Thymus (tissue), 11 donors: ENCODE measurements at regions not wholly inside any gene's neighbourhood (a gene's known extent, or its start where the extent isn't known, plus 50 kb on each side); places are given as distances from the start of the nearest gene placed in this dataset.
A peak's percentile ranks its signal among the peaks of the same experiment; 100 is the strongest.

Source experiments
- DNase-seq, 9 donors: peaks; one replicate each; pipeline ENCODE4 v3.0.0-alpha.2; 2013; ENCODE audit warnings: low spot score in 9 of 9, low read depth in 6 of 9, missing footprints in 1 of 9
- H3K27ac ChIP-seq, 2 donors: one replicate each; pipeline ENCODE4 v1.5.1; 2013; ENCODE audit warnings: control low read depth in 1 of 2, low read depth in 1 of 2, low read length in 1 of 2, mild to moderate bottlenecking in 1 of 2, moderate library complexity in 1 of 2
- H3K27me3 ChIP-seq, 2 donors: one replicate each; pipeline ENCODE4 v1.5.1; 2013; ENCODE audit warnings: low read length in 1 of 2; ENCODE audit not compliant: control insufficient read depth in 2 of 2, insufficient read depth in 1 of 2
- H3K36me3 ChIP-seq, 2 donors: one replicate each; pipeline ENCODE4 v1.5.1; 2013; ENCODE audit warnings: low read length in 1 of 2, mild to moderate bottlenecking in 1 of 2, moderate library complexity in 1 of 2; ENCODE audit not compliant: control insufficient read depth in 2 of 2, insufficient read depth in 2 of 2
- H3K4me1 ChIP-seq, 2 donors: one replicate each; pipeline ENCODE4 v1.5.1; 2013; ENCODE audit warnings: low read length in 2 of 2; ENCODE audit not compliant: control insufficient read depth in 2 of 2, insufficient read depth in 2 of 2
- H3K4me3 ChIP-seq, 2 donors: one replicate each; pipeline ENCODE4 v1.5.1; 2013; ENCODE audit warnings: low read length in 2 of 2, control low read depth in 1 of 2, mild to moderate bottlenecking in 1 of 2
- H3K9me3 ChIP-seq, 2 donors: one replicate each; pipeline ENCODE4 v1.5.1; 2013; ENCODE audit warnings: low read length in 1 of 2, mild to moderate bottlenecking in 1 of 2; ENCODE audit not compliant: control insufficient read depth in 2 of 2, insufficient read depth in 1 of 2
- WGBS: extraction: QIAGEN DNeasy Blood & Tissue Kit; methylation state at CpG from one replicate; pipeline ENCODE4 v1.1.7; 2013; 5-methylcytosine and 5-hydroxymethylcytosine counted together
- donor health status: healthy.

GRCh38 chr7:25517906-25518305 is 289.6 kb upstream of the NPVF start:
- no peak for DNase-seq
- Histone ChIP-seq H3K4me1 (peaks cover 0 to 4% of the 10 kb centered on the region in 2 donors), H3K27ac (no peak overlapping the region), H3K36me3 (no peaks in the 10 kb centered on the region), H3K27me3 (no peaks in the 10 kb centered on the region), H3K4me3 (no peak overlapping the region), H3K9me3 (no peaks in the 10 kb centered on the region)
- 96% methylated on average over 2 of the region's 2 CpGs for WGBS

GRCh38 chr7:25520017-25520416 is 291.7 kb upstream of the NPVF start:
- Histone ChIP-seq H3K27me3 (no peaks in the 10 kb centered on the region), H3K4me1 (peaks cover 0 to 4% of the 10 kb centered on the region in 2 donors), H3K36me3 (no peaks in the 10 kb centered on the region), H3K4me3 (no peak overlapping the region), H3K27ac (no peak overlapping the region), H3K9me3 (no peaks in the 10 kb centered on the region)
- 81% methylated on average over 5 of the region's 5 CpGs for WGBS
- peak in 4 of 9 donors; percentile 3 to 51 (median 15) for DNase-seq

GRCh38 chr7:25520516-25520915 is 292.2 kb upstream of the NPVF start:
- 96% methylated on average over 6 of the region's 6 CpGs for WGBS
- no peaks in the 10 kb centered on the region for H3K27me3 ChIP-seq
- DNase-seq: no peak
- no peaks in the 10 kb centered on the region for H3K36me3 ChIP-seq
- H3K4me3 ChIP-seq: no peak overlapping the region
- H3K9me3 ChIP-seq: no peaks in the 10 kb centered on the region
- peaks cover 0 to 4% of the 10 kb centered on the region in 2 donors for H3K4me1 ChIP-seq
- no peak overlapping the region for H3K27ac ChIP-seq

- Histone ChIP-seq H3K4me3 (no peak overlapping the region), H3K9me3 (no peaks in the 10 kb centered on the region), H3K27ac (no peak overlapping the region), H3K4me1 (peaks cover 0 to 4% of the 10 kb centered on the region in 2 donors), H3K36me3 (no peaks in the 10 kb centered on the region), H3K27me3 (no peaks in the 10 kb centered on the region)
- DNase-seq: no peak
- 93% methylated on average over 6 of the region's 6 CpGs for WGBS
Measured at GRCh38 chr7:25521236-25521635, 292.9 kb upstream of the NPVF start.

- Histone ChIP-seq H3K4me3 (no peak overlapping the region), H3K27ac (no peak overlapping the region), H3K27me3 (no peaks in the 10 kb centered on the region), H3K4me1 (peaks cover 0 to 4% of the 10 kb centered on the region in 2 donors), H3K9me3 (no peaks in the 10 kb centered on the region), H3K36me3 (no peaks in the 10 kb centered on the region)
- DNase-seq: peak in 1 of 9 donors; percentile 25
Measured at GRCh38 chr7:25522727-25523126, 294.4 kb upstream of the NPVF start.

- Histone ChIP-seq H3K27ac (no peak overlapping the region), H3K4me1 (no peaks in the 10 kb centered on the region), H3K4me3 (no peak overlapping the region), H3K27me3 (no peaks in the 10 kb centered on the region), H3K36me3 (no peaks in the 10 kb centered on the region), H3K9me3 (no peaks in the 10 kb centered on the region)
- DNase-seq: no peak
- 93% methylated on average over 7 of the region's 7 CpGs for WGBS
Measured at GRCh38 chr7:25527665-25528170, 299.4 kb upstream of the NPVF start.

- Histone ChIP-seq H3K27ac (no peak overlapping the region), H3K4me3 (no peak overlapping the region), H3K27me3 (no peaks in the 10 kb centered on the region), H3K9me3 (no peaks in the 10 kb centered on the region), H3K36me3 (no peaks in the 10 kb centered on the region), H3K4me1 (no peaks in the 10 kb centered on the region)
- no peak for DNase-seq
- WGBS: 96% methylated on average over 15 of the region's 15 CpGs
Measured at GRCh38 chr7:25529320-25529719, 301.0 kb upstream of the NPVF start.

- Histone ChIP-seq H3K9me3 (no peaks in the 10 kb centered on the region), H3K27ac (no peak overlapping the region), H3K4me1 (no peaks in the 10 kb centered on the region), H3K36me3 (no peaks in the 10 kb centered on the region), H3K27me3 (no peaks in the 10 kb centered on the region), H3K4me3 (no peak overlapping the region)
- DNase-seq: no peak
- WGBS: 95% methylated on average over 4 of the region's 4 CpGs
Measured at GRCh38 chr7:25536851-25537250, 308.6 kb upstream of the NPVF start.

GRCh38 chr7:25537662-25538375 is 309.5 kb upstream of the NPVF start:
- DNase-seq: no peak
- 88% methylated on average over 3 of the region's 3 CpGs for WGBS
- Histone ChIP-seq H3K27me3 (no peaks in the 10 kb centered on the region), H3K4me1 (no peaks in the 10 kb centered on the region), H3K36me3 (no peaks in the 10 kb centered on the region), H3K27ac (no peak overlapping the region), H3K4me3 (no peak overlapping the region), H3K9me3 (no peaks in the 10 kb centered on the region)
